Left kidney (tissue), 1 donor: ENCODE measurements at regions not wholly inside any gene's neighbourhood (a gene's known extent, or its start where the extent isn't known, plus 50 kb on each side); places are given as distances from the start of the nearest gene placed in this dataset.
"Not testable (repeated sequence)": the region's sequence is repeated elsewhere in the genome, so short reads cannot be mapped to it uniquely, and the experiment has no call there.

Experiments used
- DNase-seq: peaks from one replicate; pipeline ENCODE4 v3.0.0-alpha.2; 2013

- no peak for DNase-seq
Observed at GRCh38 chr1:219090607-219091006, 83.1 kb upstream of the LYPLAL1 start.

- DNase-seq = no peak
Observed at GRCh38 chr1:219092206-219092605, 81.5 kb upstream of the LYPLAL1 start.

- DNase-seq = no peak
Observed at GRCh38 chr1:219099307-219099706, 74.4 kb upstream of the LYPLAL1 start.

GRCh38 chr1:219100059-219100458, 73.6 kb upstream of the LYPLAL1 start:
- DNase-seq = no peak

GRCh38 chr1:219102466-219102865, 71.2 kb upstream of the LYPLAL1 start:
- DNase-seq = not testable (repeated sequence)

GRCh38 chr1:219105893-219106292, 67.8 kb upstream of the LYPLAL1 start:
- DNase-seq = no peak

- DNase-seq = no peak
Observed at GRCh38 chr1:219109424-219110018, 64.2 kb upstream of the LYPLAL1 start.

GRCh38 chr1:219113261-219113660, 60.4 kb upstream of the LYPLAL1 start:
- no peak for DNase-seq

- no peak for DNase-seq
Observed at GRCh38 chr1:219114014-219114413, 59.7 kb upstream of the LYPLAL1 start.

- DNase-seq = no peak
Observed at GRCh38 chr1:219119839-219120238, 53.8 kb upstream of the LYPLAL1 start.

- peak; percentile 50 for DNase-seq
Observed at GRCh38 chr1:219120624-219121544, 52.8 kb upstream of the LYPLAL1 start.

- no peak for DNase-seq
Observed at GRCh38 chr1:219121679-219122078, 52.0 kb upstream of the LYPLAL1 start.

GRCh38 chr1:219123036-219123435, 50.6 kb upstream of the LYPLAL1 start:
- no peak for DNase-seq
